OCI-LY3 (cell line): ENCODE measurements at regions not wholly inside any gene's neighbourhood (a gene's known extent, or its start where the extent isn't known, plus 50 kb on each side); places are given as distances from the start of the nearest gene placed in this dataset.

Source experiments
- H2AFZ ChIP-seq: fragments of 200-600, 300-600 bp; shearing (Covaris generic); 2 replicates; pipeline ENCODE4 v1.6.0; 2014; ENCODE audit warnings: antibody characterized with exemption, low read depth, low read length
- H3K27ac ChIP-seq: fragments of 200-600, 300-600 bp; sonication (generic); 2 replicates; pipeline ENCODE4 v1.5.1; 2014; ENCODE audit warnings: mild to moderate bottlenecking, low read length, moderate library complexity, mixed read lengths
- H3K27me3 ChIP-seq: fragments of 200-600, 300-600 bp; sonication (generic); 2 replicates; pipeline ENCODE4 v1.6.1; 2014; ENCODE audit warnings: low read depth, low read length, mixed read lengths
- H3K36me3 ChIP-seq: fragments of 200-600, 300-600 bp; sonication (generic); replicated peaks from 2 replicates; pipeline ENCODE3; 2014; ENCODE audit warnings: low read depth, low read length, mixed read lengths
- H3K4me1 ChIP-seq: fragments of 300-600, 200-600 bp; sonication (generic); 2 replicates; pipeline ENCODE4 v1.6.1; 2014; ENCODE audit warnings: low read length, mixed read lengths
- H3K4me2 ChIP-seq: fragments of 200-600, 300-600 bp; sonication (generic); 2 replicates; pipeline ENCODE4 v1.6.1; 2014; ENCODE audit warnings: low read length, mixed read lengths
- H3K4me3 ChIP-seq: fragments of 300-600, 200-600 bp; sonication (generic); 2 replicates; pipeline ENCODE4 v1.5.1; 2014; ENCODE audit warnings: antibody characterized with exemption, mild to moderate bottlenecking, low read length, moderate library complexity
- H3K79me2 ChIP-seq: fragments of 300-600, 200-600 bp; shearing (Covaris generic); 2 replicates; pipeline ENCODE4 v1.6.1; 2014; ENCODE audit warnings: mild to moderate bottlenecking, low read length, mixed read lengths
- H3K9ac ChIP-seq: fragments of 300-600, 200-600 bp; shearing (Covaris generic); 2 replicates; pipeline ENCODE4 v1.6.0; 2014; ENCODE audit warnings: mild to moderate bottlenecking, low read length, moderate library complexity
- H3K9me3 ChIP-seq: fragments of 200-600, 300-600 bp; shearing (Covaris generic); 2 replicates; pipeline ENCODE4 v1.6.1; 2014; ENCODE audit warnings: low read length, mixed read lengths; ENCODE audit not compliant: insufficient read depth
- H4K20me1 ChIP-seq: fragments of 200-600, 300-600 bp; sonication (generic); 2 replicates; pipeline ENCODE4 v1.6.1; 2016; ENCODE audit warnings: low read length, mixed read lengths; ENCODE audit not compliant: insufficient read depth
- CTCF ChIP-seq: fragments of 200-600, 300-600 bp; sonication (generic); IDR thresholded peaks from 2 replicates; pipeline ENCODE4 v1.5.1; 2014; ENCODE audit warnings: antibody characterized with exemption, low read length, low read depth
- EZH2phosphoT487 ChIP-seq: fragments of 200-600 bp; shearing (Covaris generic); IDR thresholded peaks from 2 replicates; pipeline ENCODE4 v1.6.1; 2018; ENCODE audit warnings: antibody characterized with exemption, mixed run types, low read depth

GRCh38 chr5:38707352-38708210 lies 138.2 kb upstream of the OSMR start:
- no peak for TF ChIP-seq CTCF
- TF ChIP-seq EZH2phosphoT487, result no peak
- Histone ChIP-seq H3K4me2 (no peak overlapping the region), H3K9me3 (no peaks in the 10 kb centered on the region), H4K20me1 (no peaks in the 10 kb centered on the region), H3K27ac (no peak overlapping the region), H3K79me2 (no peaks in the 10 kb centered on the region), H3K9ac (no peak overlapping the region), H2AFZ (no peak overlapping the region), H3K4me3 (no peak overlapping the region), H3K4me1 (no peaks in the 10 kb centered on the region), H3K27me3 (no peaks in the 10 kb centered on the region), H3K36me3 (no peaks in the 10 kb centered on the region)

DNA sequence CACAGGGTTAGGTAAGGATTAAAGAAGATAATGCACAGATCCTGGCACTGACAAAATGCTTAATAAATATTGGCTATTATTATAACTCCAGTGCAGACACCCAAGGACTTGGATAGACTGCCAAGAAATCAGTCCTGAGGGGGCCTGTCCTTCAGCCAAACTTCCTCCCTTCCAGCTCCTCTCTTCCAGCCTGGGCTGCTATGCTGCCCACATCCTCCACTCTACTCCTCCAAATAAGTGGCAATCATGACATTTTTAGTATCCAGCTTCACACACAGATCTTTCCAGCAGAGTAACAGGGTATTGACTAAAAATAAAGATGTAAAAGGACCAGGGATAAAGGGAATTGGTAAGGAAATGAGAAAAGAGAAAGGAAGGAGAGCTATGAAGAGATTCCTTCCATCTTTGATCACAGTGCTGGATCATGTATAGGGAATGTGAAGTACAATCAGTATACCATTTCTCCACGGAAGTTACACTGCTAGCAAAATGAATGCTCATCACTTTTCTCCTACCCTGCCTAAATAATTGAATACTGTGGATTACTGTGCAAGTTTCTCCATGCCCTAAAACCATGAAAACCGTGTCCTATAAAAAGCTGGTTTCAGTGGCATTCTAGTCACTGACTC lies 136.0 kb upstream of the OSMR start:
- Histone ChIP-seq H3K4me1 (no peaks in the 10 kb centered on the region), H4K20me1 (no peaks in the 10 kb centered on the region), H3K27me3 (no peaks in the 10 kb centered on the region), H3K4me3 (no peak overlapping the region), H3K9ac (no peak overlapping the region), H3K9me3 (no peaks in the 10 kb centered on the region), H3K4me2 (no peak overlapping the region), H3K36me3 (no peaks in the 10 kb centered on the region), H2AFZ (no peak overlapping the region), H3K27ac (no peak overlapping the region), H3K79me2 (no peaks in the 10 kb centered on the region)
- no peak for TF ChIP-seq CTCF
- TF ChIP-seq EZH2phosphoT487, result no peak

DNA sequence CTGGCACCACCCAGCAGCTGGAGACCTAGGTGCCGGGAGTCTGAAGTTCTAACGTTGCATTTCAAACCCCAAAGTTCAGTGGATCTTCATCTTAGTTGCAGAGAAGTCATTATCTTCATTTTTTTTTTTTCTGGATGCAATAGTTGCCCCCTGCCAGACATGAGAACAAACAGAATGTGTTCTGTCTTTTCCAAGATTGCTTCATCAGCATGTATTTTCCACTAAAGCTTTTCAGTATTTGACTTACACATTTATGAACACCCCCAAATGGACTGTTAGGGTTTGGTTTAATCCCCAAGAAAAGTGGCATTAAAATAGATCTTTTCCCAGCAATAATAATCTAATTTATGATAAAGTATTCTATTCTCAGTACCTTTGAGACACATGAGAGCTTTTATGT lies 135.2 kb upstream of the OSMR start:
- TF ChIP-seq CTCF, result no peak
- no peak for TF ChIP-seq EZH2phosphoT487
- no peaks in the 10 kb centered on the region for H3K4me1 ChIP-seq
- no peaks in the 10 kb centered on the region for H4K20me1 ChIP-seq
- no peak overlapping the region for H3K4me3 ChIP-seq
- no peak overlapping the region for H3K27ac ChIP-seq
- no peaks in the 10 kb centered on the region for H3K36me3 ChIP-seq
- no peaks in the 10 kb centered on the region for H3K27me3 ChIP-seq
- H3K79me2 ChIP-seq, result no peaks in the 10 kb centered on the region
- no peaks in the 10 kb centered on the region for H3K9me3 ChIP-seq
- no peak overlapping the region for H3K9ac ChIP-seq
- no peak overlapping the region for H2AFZ ChIP-seq
- H3K4me2 ChIP-seq, result no peak overlapping the region

- H2AFZ ChIP-seq, result no peak overlapping the region
- no peaks in the 10 kb centered on the region for H4K20me1 ChIP-seq
- no peaks in the 10 kb centered on the region for H3K36me3 ChIP-seq
- no peaks in the 10 kb centered on the region for H3K27me3 ChIP-seq
- H3K79me2 ChIP-seq, result no peaks in the 10 kb centered on the region
- H3K4me2 ChIP-seq, result no peak overlapping the region
- H3K27ac ChIP-seq, result no peak overlapping the region
- no peak for TF ChIP-seq EZH2phosphoT487
- no peak for TF ChIP-seq CTCF
- no peak overlapping the region for H3K4me3 ChIP-seq
- no peak overlapping the region for H3K9ac ChIP-seq
- H3K4me1 ChIP-seq, result no peaks in the 10 kb centered on the region
- H3K9me3 ChIP-seq, result no peaks in the 10 kb centered on the region
These were observed 133.4 kb upstream of the OSMR start for GRCh38 chr5:38712391-38712790.
